SKM-1 treated with dmso at 0.1 percent for 144 hours (cell line): ENCODE measurements at regions not wholly inside any gene's neighbourhood (a gene's known extent, or its start where the extent isn't known, plus 50 kb on each side); places are given as distances from the start of the nearest gene placed in this dataset.
"Not testable (repeated sequence)": the region's sequence is repeated elsewhere in the genome, so short reads cannot be mapped to it uniquely, and the experiment has no call there.

Source experiments
- DNase-seq: peaks from one replicate; lab custom pipeline; 2025; ENCODE audit not compliant: unreplicated experiment; lab: John Stamatoyannopoulos, UW

GRCh38 chr14:49159081-49159480, 427.1 kb downstream of the RPS29 start:
- DNase-seq = no peak

GRCh38 chr14:49139593-49139992, 446.6 kb downstream of the RPS29 start:
- no peak for DNase-seq

DNA sequence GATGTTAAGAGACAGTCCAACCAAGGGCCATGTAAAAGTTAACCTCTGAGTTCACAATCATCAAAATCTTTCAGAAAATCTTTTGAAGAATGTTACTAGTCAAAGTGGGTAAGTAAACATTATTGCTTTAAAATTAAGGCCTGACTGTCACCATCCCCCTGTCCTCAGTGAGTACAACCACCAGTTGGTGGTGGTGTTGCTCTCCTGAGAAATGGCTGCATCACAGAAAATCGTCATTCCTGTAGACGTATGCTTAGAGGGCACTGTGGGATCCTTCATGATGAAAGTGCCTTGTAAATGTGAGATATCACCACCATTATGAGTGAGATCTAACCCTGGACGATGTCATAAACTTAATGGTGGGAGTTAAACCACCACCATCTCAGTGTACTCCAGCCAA, 451.2 kb downstream of the RPS29 start:
- DNase-seq = no peak

DNA sequence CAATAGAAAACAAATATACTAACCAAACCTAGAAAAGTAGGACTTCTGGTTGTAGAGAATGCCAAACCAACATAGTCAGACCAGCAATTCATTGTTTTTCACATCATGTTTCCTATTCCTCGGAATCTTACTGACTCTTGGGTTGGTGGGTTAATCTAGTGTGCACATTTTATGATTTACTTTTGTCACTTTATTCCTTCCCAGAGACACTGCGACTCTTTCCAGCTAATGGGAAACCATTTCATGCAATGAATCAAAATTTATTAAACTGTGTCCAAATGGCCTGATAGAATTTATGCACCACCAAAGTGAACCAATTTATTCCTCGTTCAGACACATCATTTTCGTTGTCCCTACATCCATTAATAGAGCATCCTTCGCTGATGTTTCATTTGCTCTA, 464.9 kb downstream of the RPS29 start:
- no peak for DNase-seq

GRCh38 chr14:49114161-49114893, 471.9 kb downstream of the RPS29 start:
- DNase-seq = no peak

DNA sequence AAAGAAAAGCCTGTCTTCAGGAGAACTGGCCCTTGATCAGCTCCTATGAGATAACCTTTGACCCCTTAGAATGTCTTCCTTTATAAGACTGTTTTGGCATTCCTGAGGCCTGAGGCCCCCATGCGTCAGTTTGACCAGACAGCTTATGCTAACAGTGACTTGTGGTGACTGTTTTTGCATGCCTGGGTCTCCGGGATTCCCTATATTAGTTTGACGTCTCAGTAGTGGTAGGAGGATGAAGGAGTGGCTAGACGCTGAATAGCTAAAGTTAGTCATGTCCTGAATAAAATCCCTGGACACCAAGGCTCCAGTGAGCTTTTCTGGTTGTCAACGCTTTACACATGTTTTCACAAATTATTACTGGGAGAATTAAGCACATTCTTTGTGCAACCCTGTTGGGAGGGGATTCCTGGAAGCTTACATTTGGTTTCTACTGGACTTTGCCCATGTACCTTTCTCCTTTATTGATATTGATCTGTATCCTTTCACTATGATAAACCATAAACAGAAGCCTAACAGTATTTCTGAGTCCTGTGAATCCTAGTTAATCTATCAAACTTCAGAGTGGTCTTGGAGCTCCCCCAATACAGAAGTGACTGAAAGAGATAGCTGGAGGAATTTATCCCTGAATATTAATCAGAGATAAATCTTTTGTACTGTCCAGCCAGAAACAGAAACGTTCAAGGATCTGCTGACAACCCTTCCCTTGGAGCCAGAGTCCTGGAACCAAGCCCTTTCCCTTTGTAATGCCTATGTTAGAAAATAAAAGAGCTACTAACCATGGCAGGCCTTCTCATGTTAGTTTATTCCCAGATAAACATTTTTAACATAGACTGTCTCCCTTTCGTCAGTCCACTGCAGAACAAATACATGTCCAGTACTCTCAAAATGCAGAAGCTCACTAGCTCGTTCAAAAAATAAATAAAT, 479.2 kb downstream of the RPS29 start:
- DNase-seq = no peak

GRCh38 chr14:49105956-49106355, 480.2 kb downstream of the RPS29 start:
- no peak for DNase-seq

DNA sequence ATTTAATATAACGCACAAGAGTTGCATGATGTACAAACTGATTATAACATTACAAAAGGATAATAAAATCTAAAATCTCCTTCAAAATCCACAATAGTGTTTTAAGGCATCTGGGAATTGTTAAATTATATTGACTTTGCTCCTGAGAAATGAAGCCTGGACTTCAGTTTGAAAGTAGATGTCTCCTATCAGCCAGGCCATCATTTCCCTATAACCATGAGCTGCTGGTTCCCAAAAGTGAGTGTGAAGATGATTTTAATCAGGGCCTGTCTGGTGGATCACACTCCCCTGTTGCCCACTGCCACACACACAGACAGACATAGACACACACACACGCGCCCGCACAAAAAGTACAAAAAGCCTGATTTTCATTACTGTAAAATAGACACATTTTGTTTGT, 480.7 kb downstream of the RPS29 start:
- no peak for DNase-seq

DNA sequence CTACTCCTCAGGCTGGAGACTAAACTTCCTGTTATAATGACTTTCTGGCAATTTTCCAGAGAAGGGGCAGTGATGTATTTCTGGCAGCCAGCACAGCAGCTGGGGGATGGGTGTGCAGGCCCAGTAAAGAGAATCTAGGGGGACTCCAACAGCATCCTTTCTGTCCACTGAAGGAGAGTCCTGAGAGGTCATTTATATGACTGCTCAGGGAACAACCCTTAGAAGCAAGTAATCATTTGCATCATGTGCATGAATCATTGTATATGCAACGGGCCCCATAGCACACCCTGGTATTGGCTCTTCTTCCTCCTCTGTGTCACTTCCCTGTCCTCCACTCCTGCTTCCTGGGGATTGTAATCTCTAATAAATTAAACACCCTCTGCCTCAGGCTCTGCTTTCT, 493.8 kb downstream of the RPS29 start:
- DNase-seq = no peak

DNA sequence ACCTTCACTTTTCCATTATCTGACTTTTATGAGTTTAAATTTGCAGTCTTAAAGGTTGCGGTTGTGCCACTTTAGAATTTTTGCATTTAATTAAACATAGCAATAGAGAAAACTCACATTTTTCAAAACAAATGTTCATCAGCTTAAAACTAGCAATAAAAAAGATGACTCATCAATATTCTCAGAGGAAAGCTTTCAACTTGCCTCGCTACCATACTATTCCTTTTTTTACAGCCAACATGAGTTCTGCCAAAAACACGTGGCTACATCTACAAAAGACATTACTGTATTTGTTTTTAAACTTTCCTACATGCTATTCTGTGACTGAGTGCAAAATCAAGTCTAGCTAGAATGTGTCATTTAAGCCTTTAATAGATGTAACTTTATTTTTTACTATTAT, 497.1 kb downstream of the RPS29 start:
- no peak for DNase-seq

DNA sequence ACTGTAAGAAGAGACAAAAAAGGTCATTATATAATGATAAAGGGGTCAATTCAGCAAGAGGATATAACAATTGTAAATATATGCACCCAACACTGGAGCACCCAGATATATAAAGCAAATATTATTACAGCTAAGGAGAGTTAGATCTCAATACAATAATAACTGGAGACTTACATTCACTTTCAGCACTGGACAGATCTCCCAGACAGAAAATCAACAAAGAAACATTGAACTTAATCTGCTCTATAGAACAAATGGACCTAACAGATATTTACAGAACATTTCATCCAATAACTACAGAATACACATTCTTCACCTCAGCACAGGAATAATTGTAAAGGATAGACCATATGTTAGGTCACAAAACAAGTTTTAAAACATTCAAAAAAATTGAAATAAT, 512.9 kb downstream of the RPS29 start:
- DNase-seq = not testable (repeated sequence)

- DNase-seq = no peak
Measured at GRCh38 chr14:49058511-49058910, 527.7 kb downstream of the RPS29 start.

GRCh38 chr14:49057838-49058510, 528.2 kb downstream of the RPS29 start:
- DNase-seq = no peak

GRCh38 chr14:49056021-49056420, 530.2 kb downstream of the RPS29 start:
- DNase-seq = no peak

GRCh38 chr14:49052521-49052920, 533.7 kb downstream of the RPS29 start:
- no peak for DNase-seq

- DNase-seq = no peak
Measured at GRCh38 chr14:49051328-49052060, 534.7 kb downstream of the RPS29 start.

DNA sequence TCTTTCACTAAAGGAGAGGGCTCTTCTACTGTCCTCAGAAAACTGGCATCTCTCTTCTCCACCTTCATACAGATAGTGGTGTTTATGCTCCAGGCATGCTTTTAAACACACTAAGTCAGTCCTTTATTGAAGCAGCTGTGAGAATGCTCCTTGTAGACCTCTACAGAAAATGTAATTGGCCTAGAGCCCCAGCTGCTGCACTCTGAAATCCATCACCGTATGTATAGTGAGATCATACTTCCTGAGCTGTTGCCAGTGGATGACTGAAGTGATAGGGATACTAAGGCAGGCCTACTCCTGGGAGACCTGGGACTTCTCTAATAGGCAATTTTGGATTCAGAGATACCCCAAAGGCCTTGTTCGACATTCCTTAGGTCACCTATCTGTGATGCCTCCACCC, 535.4 kb downstream of the RPS29 start:
- no peak for DNase-seq

- no peak for DNase-seq
Measured at GRCh38 chr14:49049711-49050110, 536.5 kb downstream of the RPS29 start.

- no peak for DNase-seq
Measured at GRCh38 chr14:49044981-49045380, 541.2 kb downstream of the RPS29 start.

GRCh38 chr14:49036984-49037516, 549.1 kb downstream of the RPS29 start:
- no peak for DNase-seq

- DNase-seq = no peak
Measured at GRCh38 chr14:49036266-49036665, 549.9 kb downstream of the RPS29 start.
